H1 (cell line): ENCODE measurements at regions not wholly inside any gene's neighbourhood (a gene's known extent, or its start where the extent isn't known, plus 50 kb on each side); places are given as distances from the start of the nearest gene placed in this dataset.

ENCODE experiments used
- EZH2 ChIP-seq: fragments of 200-600 bp; sonication (generic); IDR thresholded peaks from 2 replicates; pipeline ENCODE4 v1.7.1; 2012; ENCODE audit warnings: low read depth, mild to moderate bottlenecking, moderate library complexity, low read length, inconsistent platforms; ENCODE audit not compliant: severe bottlenecking
- GABPA ChIP-seq: IDR thresholded peaks from 2 replicates; pipeline ENCODE4 v1.6.1; 2011; ENCODE audit warnings: mild to moderate bottlenecking, low read length, moderate library complexity, borderline replicate concordance; ENCODE audit not compliant: insufficient read depth
- JUND ChIP-seq: IDR thresholded peaks from 2 replicates; pipeline ENCODE4 v1.6.1; 2011; ENCODE audit warnings: mild to moderate bottlenecking, improper control_type of control experiment, low read length
- TAF7 ChIP-seq: optimal IDR thresholded peaks from 2 replicates; pipeline ENCODE3; 2011; ENCODE audit warnings: low read depth, mild to moderate bottlenecking, inconsistent platforms, low read length, moderate library complexity, borderline replicate concordance
- TF ChIP-seq, protein P1 (sequence below), 3 experiments: IDR thresholded peaks; 1 replicate in 2 of 3; 2 replicates in 1 of 3; pipeline versions ENCODE4 v1.5.1 to v1.6.1; 2011; ENCODE audit warnings: low read length in 3 of 3, mild to moderate bottlenecking in 3 of 3, inconsistent platforms in 2 of 3, low read depth in 1 of 3, moderate library complexity in 1 of 3; ENCODE audit not compliant: insufficient read depth in 1 of 3; ENCODE audit errors: control extremely low read depth in 1 of 3

DNA sequence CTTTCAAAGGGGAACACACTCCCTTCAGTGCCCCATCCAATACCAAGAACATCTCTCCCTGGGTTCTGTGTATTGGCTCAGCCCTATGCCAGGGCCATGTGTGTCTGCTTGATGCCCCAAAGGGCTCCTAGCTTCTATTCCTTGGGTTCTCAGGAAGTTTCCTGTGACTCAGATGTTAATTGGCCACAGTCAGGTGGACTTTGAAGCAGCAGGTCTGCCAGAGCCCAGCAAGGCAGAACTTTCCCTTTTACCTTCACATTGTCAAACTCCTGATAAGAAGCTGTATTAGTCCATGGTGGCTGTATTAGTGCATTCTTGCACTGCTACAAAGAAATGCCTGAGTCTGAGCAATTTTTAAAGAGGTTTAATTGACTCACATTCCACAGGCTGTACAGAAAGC lies 116.0 kb upstream of the PTPRT start:
- TF ChIP-seq, protein P1, sequence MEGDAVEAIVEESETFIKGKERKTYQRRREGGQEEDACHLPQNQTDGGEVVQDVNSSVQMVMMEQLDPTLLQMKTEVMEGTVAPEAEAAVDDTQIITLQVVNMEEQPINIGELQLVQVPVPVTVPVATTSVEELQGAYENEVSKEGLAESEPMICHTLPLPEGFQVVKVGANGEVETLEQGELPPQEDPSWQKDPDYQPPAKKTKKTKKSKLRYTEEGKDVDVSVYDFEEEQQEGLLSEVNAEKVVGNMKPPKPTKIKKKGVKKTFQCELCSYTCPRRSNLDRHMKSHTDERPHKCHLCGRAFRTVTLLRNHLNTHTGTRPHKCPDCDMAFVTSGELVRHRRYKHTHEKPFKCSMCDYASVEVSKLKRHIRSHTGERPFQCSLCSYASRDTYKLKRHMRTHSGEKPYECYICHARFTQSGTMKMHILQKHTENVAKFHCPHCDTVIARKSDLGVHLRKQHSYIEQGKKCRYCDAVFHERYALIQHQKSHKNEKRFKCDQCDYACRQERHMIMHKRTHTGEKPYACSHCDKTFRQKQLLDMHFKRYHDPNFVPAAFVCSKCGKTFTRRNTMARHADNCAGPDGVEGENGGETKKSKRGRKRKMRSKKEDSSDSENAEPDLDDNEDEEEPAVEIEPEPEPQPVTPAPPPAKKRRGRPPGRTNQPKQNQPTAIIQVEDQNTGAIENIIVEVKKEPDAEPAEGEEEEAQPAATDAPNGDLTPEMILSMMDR (IDR thresholded peaks at IDR 0.05; ENCODE audit: control extremely low read depth in 1 of 3, insufficient read depth in 1 of 3, low read depth in 1 of 3, low read length in 3 of 3) = no peak
- TF ChIP-seq EZH2 (no peak), JUND (no peak), TAF7 (no peak), GABPA (no peak)
